AG09319 (cell line): ENCODE measurements at regions not wholly inside any gene's neighbourhood (a gene's known extent, or its start where the extent isn't known, plus 50 kb on each side); places are given as distances from the start of the nearest gene placed in this dataset.

Source experiments
- DNase-seq: peaks from one replicate; pipeline ENCODE4 v3.0.0-alpha.2; 2010; ENCODE audit warnings: low read depth; ENCODE audit errors: extremely low read depth
- TF ChIP-seq, protein P1 (sequence below): IDR thresholded peaks from 2 replicates; pipeline ENCODE4 v1.5.1; 2011; ENCODE audit warnings: low read depth, mild to moderate bottlenecking, inconsistent platforms, low read length, moderate library complexity

DNA sequence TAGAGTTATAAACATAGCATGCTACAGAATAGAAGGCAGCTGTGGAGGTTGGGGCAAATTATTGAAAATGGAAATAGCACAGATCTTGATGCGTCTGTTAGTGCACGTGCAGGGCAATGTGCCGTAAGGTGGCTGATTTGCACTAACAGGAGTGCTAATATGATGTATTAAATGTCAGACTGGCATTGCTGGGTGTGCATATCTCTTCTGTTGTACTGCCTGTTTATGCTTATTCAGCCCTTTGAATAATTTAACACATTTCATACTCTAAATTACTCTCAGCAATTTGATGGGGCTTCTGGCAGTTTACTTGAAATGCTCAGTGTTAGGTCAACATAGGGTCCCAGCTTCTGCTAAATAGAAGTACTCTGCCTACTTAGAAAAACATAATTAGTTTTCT, 395.6 kb downstream of the MCTP2 start:
- DNase-seq = no peak
- TF ChIP-seq, protein P1, sequence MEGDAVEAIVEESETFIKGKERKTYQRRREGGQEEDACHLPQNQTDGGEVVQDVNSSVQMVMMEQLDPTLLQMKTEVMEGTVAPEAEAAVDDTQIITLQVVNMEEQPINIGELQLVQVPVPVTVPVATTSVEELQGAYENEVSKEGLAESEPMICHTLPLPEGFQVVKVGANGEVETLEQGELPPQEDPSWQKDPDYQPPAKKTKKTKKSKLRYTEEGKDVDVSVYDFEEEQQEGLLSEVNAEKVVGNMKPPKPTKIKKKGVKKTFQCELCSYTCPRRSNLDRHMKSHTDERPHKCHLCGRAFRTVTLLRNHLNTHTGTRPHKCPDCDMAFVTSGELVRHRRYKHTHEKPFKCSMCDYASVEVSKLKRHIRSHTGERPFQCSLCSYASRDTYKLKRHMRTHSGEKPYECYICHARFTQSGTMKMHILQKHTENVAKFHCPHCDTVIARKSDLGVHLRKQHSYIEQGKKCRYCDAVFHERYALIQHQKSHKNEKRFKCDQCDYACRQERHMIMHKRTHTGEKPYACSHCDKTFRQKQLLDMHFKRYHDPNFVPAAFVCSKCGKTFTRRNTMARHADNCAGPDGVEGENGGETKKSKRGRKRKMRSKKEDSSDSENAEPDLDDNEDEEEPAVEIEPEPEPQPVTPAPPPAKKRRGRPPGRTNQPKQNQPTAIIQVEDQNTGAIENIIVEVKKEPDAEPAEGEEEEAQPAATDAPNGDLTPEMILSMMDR = no peak

DNA sequence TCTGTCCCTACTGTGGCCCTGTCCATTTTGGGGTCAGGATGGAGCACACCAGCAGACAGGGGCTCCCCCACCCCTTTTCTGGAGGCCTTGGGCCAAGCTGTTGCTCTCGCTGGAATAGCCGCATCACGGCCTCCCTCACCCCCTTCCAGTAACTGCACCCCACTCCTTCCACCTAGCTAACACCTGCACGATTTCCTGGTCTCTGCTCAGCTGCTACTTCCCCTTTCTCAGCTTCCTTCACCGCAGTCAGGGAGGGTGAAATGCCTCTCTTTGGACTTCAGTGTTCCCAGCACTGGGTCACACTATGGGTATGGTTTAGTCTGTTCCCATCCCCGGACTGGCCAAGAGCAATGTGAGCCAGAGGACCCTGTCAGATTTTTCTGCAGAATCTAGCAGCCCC, 400.2 kb downstream of the MCTP2 start:
- TF ChIP-seq, protein P1 = no peak
- no peak for DNase-seq

DNA sequence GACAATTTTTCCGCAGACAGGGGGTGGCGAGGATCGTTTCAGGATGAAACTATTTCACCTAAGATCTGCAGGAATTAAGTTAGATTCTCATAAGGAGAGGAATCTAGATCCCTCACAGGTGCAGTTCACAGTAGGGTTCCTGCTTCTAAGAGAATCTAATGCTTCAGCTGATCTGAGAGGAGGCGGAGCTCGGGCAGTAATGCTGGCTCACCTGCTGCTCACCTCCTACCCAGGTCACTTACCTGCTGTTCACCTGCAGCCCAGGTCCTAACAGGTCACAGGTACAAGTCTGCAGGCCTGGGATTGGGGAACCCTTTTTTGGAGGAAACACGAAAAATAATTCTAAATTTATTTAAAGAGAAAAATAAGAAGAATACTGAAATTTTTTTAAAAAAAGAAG, 406.8 kb downstream of the MCTP2 start:
- TF ChIP-seq, protein P1 = no peak
- no peak for DNase-seq

DNA sequence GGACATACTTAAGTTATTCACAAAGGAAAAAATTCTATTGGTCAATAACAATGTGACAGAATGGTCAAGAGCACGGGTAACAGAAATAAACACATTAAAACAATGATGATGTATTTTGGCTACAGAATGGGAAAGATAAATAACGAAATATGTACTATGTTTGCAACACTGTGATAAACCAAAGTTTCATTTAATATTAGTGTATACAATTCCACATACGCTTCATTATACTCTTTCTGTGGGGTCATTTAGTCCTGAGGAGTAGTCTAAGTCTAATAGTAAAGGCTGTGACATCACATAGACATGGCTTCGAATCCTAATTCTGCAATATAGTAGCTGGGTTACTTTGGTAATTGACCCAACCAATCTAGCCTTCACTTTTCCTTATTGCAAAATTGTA, 408.3 kb downstream of the MCTP2 start:
- TF ChIP-seq, protein P1 = no peak
- DNase-seq = no peak

DNA sequence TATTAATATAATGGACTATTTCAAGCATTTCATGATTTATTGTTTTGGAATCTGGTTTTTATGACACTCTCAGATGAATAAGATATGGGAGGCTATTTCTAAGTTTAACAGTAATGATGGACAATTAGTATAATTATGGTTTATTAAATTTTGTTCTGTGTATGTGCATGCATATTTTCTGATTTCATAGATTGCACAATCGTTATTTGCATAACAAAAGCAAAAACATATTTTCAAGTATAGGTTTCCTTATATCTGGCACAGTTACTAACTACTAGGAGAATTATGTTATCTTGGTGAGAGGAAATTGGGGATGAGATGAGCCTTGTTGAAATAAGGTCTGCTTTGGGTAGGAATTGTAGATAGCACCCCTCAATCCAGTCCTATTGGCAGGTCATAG, 413.1 kb downstream of the MCTP2 start:
- TF ChIP-seq, protein P1 = no peak
- DNase-seq = no peak

DNA sequence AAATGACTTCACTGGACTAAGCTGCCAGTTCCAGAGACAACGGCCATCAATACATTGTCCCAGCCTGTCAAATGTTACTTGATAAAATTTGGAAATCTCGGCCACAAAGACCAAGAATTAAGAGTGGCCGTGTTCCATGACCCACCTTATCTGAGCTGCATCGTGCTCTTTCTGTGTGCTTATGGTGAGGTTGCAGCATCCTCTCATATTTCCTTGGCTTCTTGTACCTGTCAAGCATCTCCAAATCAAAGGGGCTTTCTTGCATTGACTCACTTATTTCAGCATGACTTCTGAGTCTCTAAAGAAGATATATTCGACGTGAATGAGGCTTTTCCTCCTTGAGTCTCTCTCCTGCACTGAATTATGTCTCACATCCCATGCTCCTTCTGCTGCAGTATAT, 421.7 kb downstream of the MCTP2 start:
- no peak for DNase-seq
- TF ChIP-seq, protein P1 = no peak

DNA sequence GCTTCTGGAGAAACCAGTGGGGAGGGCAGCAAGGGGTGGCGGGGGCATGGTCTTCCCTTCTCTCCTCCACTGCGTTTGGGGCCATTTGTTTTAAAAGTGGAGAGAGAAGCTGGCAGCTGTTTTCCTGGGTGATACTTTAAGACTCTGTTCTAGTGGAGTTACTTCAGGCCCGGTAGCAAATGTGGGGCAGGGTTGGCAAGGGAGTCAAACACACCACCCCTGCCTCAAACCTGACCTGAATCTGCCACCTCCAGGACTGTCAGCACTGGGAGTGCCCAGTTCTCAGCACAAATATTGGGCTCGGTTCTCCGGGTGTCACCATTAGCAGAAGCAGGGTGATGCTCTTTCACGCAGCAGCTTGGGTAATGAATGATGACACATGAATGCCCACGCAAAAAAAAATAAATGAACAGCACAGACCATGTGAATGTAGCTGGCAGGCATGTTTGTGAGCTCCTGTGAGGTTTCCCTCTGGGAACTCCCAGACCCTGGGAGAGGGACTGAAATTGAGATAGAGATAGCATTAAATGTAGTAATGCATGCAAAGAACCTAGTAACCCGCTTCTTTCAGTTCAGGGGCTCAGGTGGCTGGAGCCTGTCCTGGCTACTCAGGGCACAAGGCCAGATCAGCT, 424.0 kb downstream of the MCTP2 start:
- no peak for DNase-seq
- TF ChIP-seq, protein P1 = no peak
